VCaP (cell line): ENCODE measurements at regions not wholly inside any gene's neighbourhood (a gene's known extent, or its start where the extent isn't known, plus 50 kb on each side); places are given as distances from the start of the nearest gene placed in this dataset.

ENCODE experiments used
- H3K27ac ChIP-seq: fragments of 450-650 bp; 2 replicates; pipeline ENCODE4 v1.5.1; 2017
- TF ChIP-seq, protein P1 (sequence below): fragments of 450-650 bp; conservative IDR thresholded peaks from 2 replicates; pipeline ENCODE4 v1.5.1; 2017; ENCODE audit warnings: mild to moderate bottlenecking, moderate library complexity

GRCh38 chr3:110612045-110612444, 459.6 kb upstream of the NECTIN3 start:
- TF ChIP-seq, protein P1, sequence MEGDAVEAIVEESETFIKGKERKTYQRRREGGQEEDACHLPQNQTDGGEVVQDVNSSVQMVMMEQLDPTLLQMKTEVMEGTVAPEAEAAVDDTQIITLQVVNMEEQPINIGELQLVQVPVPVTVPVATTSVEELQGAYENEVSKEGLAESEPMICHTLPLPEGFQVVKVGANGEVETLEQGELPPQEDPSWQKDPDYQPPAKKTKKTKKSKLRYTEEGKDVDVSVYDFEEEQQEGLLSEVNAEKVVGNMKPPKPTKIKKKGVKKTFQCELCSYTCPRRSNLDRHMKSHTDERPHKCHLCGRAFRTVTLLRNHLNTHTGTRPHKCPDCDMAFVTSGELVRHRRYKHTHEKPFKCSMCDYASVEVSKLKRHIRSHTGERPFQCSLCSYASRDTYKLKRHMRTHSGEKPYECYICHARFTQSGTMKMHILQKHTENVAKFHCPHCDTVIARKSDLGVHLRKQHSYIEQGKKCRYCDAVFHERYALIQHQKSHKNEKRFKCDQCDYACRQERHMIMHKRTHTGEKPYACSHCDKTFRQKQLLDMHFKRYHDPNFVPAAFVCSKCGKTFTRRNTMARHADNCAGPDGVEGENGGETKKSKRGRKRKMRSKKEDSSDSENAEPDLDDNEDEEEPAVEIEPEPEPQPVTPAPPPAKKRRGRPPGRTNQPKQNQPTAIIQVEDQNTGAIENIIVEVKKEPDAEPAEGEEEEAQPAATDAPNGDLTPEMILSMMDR, result no peak
- H3K27ac ChIP-seq, result peak overlapping the region; percentile 41

- TF ChIP-seq, protein P1, result no peak
- H3K27ac ChIP-seq, result no peak overlapping the region
Observed at GRCh38 chr3:110614186-110614585, 457.4 kb upstream of the NECTIN3 start.

DNA sequence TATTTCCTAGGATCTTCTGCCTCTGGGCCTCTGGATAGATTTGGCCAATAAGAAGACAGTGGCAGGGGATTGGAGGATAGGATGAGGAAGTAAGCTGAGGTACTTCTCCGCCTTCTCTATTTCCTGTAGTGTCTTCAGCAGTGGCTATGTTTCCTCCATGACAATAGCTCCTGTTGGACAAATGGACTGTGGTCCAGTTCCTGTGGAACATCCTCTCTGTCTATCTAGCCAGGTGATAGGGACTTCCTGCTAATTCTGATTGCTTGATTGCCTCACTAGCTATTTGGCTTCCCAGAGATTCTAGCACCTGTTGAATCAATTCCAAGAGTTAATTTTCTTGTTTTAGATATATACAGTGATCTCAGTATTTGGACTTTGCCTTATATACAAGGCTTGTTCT, 456.2 kb upstream of the NECTIN3 start:
- TF ChIP-seq, protein P1, result no peak
- H3K27ac ChIP-seq, result no peak overlapping the region

- H3K27ac ChIP-seq, result no peak overlapping the region
- TF ChIP-seq, protein P1, result no peak
Observed at GRCh38 chr3:110618512-110619226, 452.9 kb upstream of the NECTIN3 start.

DNA sequence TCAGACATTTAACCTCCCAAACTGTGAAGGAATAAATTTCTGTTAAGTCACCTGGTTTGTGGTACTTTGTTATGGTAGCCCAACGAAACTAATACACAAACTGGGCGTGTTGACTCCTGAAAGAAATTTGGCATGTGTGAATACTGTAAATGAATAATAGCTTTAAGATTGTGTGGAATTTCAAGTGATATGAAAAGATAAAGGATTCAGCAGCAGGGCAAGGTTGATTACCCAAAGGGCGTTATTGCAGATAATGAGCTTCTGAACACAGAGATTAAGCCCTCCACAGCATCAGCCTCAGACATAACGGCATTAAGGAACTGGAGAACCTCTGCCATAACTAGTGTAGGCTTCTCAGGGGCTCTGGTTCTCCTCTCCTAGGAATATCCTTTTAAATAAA, 451.5 kb upstream of the NECTIN3 start:
- no peak overlapping the region for H3K27ac ChIP-seq
- TF ChIP-seq, protein P1, result no peak

DNA sequence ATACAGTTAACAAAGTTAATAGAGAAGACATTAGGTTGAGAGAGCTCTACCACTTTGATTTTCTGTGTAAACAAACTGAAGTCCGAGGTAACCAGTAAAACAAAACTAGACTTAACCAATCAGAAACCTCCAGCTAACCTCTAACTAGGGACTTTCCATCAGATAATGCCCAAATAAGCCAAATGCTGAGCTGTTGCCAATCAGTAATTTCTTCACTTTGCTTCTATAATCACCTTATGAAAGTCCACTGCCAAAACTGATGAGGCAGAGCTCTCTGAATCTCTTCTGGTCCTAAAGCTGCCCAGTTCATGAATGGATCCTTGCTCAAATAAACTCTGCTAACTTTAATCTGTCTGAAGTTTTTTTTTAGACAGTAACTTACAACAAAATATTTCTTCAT, 448.0 kb upstream of the NECTIN3 start:
- H3K27ac ChIP-seq, result no peak overlapping the region
- TF ChIP-seq, protein P1, result no peak

- H3K27ac ChIP-seq, result no peak overlapping the region
- TF ChIP-seq, protein P1, result no peak
Observed at GRCh38 chr3:110624576-110624975, 447.0 kb upstream of the NECTIN3 start.
